Esophagus muscularis mucosa (tissue), 4 donors: ENCODE measurements at regions not wholly inside any gene's neighbourhood (a gene's known extent, or its start where the extent isn't known, plus 50 kb on each side); places are given as distances from the start of the nearest gene placed in this dataset.

Experiments
- EP300 ChIP-seq: sonication (generic); formaldehyde crosslinking; IDR thresholded peaks from one replicate; pipeline ENCODE4 v1.6.1; 2017; ENCODE audit warnings: antibody characterized with exemption
- POLR2A ChIP-seq: fragments of 450-650 bp; IDR thresholded peaks from one replicate; pipeline ENCODE4 v1.6.1; 2017; ENCODE audit warnings: antibody characterized with exemption, moderate library complexity, mild to moderate bottlenecking, low read depth
- POLR2AphosphoS5 ChIP-seq, 2 donors: sonication (generic); formaldehyde crosslinking; IDR thresholded peaks; one replicate each; pipeline ENCODE4 v1.6.1; 2017; ENCODE audit warnings: antibody characterized with exemption in 2 of 2
- TF ChIP-seq, protein P1 (sequence below), 3 experiments: fragments of 200-600 bp in 2 of 3; fragments of 450-650 bp in 1 of 3; sonication (generic) in 2 of 3; IDR thresholded peaks; one replicate each; pipeline ENCODE4 v1.5.1; 2017 to 2019; ENCODE audit warnings: antibody characterized with exemption in 3 of 3, mild to moderate bottlenecking in 2 of 3, moderate library complexity in 1 of 3

DNA sequence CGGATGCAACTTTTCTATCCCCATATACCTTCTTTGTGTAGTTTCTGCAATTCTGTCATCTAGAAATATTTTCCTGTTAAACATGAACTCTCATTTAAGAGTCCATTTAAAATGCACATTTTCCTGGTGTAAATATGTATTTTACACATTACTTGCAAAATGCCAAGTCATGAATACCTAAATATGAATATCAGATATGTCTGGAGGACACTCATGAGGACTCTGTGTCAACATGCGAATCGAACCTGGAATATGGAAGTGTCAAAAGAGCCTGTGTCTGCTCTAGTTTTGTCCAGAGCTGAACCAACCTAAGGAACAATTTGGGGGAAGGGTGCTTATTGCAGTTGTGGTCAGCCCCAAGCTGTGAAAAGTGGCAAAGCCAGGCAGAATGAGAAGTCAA lies 163.7 kb upstream of the CELF2 start:
- TF ChIP-seq, protein P1, sequence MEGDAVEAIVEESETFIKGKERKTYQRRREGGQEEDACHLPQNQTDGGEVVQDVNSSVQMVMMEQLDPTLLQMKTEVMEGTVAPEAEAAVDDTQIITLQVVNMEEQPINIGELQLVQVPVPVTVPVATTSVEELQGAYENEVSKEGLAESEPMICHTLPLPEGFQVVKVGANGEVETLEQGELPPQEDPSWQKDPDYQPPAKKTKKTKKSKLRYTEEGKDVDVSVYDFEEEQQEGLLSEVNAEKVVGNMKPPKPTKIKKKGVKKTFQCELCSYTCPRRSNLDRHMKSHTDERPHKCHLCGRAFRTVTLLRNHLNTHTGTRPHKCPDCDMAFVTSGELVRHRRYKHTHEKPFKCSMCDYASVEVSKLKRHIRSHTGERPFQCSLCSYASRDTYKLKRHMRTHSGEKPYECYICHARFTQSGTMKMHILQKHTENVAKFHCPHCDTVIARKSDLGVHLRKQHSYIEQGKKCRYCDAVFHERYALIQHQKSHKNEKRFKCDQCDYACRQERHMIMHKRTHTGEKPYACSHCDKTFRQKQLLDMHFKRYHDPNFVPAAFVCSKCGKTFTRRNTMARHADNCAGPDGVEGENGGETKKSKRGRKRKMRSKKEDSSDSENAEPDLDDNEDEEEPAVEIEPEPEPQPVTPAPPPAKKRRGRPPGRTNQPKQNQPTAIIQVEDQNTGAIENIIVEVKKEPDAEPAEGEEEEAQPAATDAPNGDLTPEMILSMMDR (IDR thresholded peaks at IDR 0.05): no peak
- TF ChIP-seq EP300: no peak
- no peak for TF ChIP-seq POLR2A
- no peak for TF ChIP-seq POLR2AphosphoS5 (IDR thresholded peaks at IDR 0.05)
